ENCODE measurements at regions not wholly inside any gene's neighbourhood (a gene's known extent, or its start where the extent isn't known, plus 50 kb on each side); places are given as distances from the start of the nearest gene placed in this dataset.

- TF ChIP-seq CTCF (IDR thresholded peaks at IDR 0.05) (no peak), POLR2A (IDR thresholded peaks at IDR 0.05) (no peak)
These were observed 144.3 kb downstream of the AIPL1 start for GRCh38 chr17:6290488-6291196.

All from body of pancreas (tissue), 4 donors.